C4-2B (cell line): ENCODE measurements at regions not wholly inside any gene's neighbourhood (a gene's known extent, or its start where the extent isn't known, plus 50 kb on each side); places are given as distances from the start of the nearest gene placed in this dataset.

ENCODE experiments used
- ZFX ChIP-seq: fragments of 450-650 bp; IDR thresholded peaks from 2 replicates; pipeline ENCODE4 v1.6.1; 2017
- TF ChIP-seq, protein P1 (sequence below): fragments of 450-650 bp; conservative IDR thresholded peaks from 2 replicates; pipeline ENCODE4 v1.5.1; 2017; ENCODE audit warnings: mild to moderate bottlenecking

DNA sequence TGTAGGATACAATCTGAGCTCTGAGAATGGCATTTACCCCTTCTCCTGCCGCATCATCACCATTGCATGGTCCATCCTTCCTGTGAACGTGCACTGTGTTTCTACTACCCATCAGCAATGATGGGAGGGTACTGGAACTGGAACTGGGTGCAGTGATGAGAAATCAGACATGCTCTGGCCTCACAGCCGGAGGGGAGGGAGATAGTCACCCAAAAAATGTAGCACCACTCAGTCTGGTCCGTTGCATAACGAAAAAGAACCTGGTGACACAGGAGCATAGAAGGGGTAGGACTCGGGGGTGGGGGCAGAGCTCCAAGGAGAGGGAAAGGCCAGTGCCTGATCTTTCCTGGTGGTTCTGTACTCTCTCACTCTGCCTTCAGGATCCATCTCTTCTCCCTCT, 205.0 kb downstream of the RPLP1 start:
- TF ChIP-seq, protein P1, sequence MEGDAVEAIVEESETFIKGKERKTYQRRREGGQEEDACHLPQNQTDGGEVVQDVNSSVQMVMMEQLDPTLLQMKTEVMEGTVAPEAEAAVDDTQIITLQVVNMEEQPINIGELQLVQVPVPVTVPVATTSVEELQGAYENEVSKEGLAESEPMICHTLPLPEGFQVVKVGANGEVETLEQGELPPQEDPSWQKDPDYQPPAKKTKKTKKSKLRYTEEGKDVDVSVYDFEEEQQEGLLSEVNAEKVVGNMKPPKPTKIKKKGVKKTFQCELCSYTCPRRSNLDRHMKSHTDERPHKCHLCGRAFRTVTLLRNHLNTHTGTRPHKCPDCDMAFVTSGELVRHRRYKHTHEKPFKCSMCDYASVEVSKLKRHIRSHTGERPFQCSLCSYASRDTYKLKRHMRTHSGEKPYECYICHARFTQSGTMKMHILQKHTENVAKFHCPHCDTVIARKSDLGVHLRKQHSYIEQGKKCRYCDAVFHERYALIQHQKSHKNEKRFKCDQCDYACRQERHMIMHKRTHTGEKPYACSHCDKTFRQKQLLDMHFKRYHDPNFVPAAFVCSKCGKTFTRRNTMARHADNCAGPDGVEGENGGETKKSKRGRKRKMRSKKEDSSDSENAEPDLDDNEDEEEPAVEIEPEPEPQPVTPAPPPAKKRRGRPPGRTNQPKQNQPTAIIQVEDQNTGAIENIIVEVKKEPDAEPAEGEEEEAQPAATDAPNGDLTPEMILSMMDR, result no peak
- TF ChIP-seq ZFX, result no peak
